Neuron (in vitro differentiated cells): ENCODE measurements at regions not wholly inside any gene's neighbourhood (a gene's known extent, or its start where the extent isn't known, plus 50 kb on each side); places are given as distances from the start of the nearest gene placed in this dataset.

ENCODE experiments used
- H2AFZ ChIP-seq: one replicate; pipeline ENCODE4 v1.6.1; 2013; ENCODE audit warnings: low read depth, mild to moderate bottlenecking, inconsistent platforms, low read length, moderate library complexity
- H3K27me3 ChIP-seq: one replicate; pipeline ENCODE4 v1.6.1; 2013; ENCODE audit warnings: low read length; ENCODE audit not compliant: insufficient read depth
- H3K36me3 ChIP-seq: one replicate; pipeline ENCODE4 v1.6.1; 2013; ENCODE audit warnings: low read length; ENCODE audit not compliant: insufficient read depth
- H3K4me1 ChIP-seq: one replicate; pipeline ENCODE4 v1.6.1; 2013; ENCODE audit warnings: low read length; ENCODE audit not compliant: insufficient read depth
- H3K4me3 ChIP-seq: 2 replicates; pipeline ENCODE4 v1.5.1; 2013; ENCODE audit warnings: mild to moderate bottlenecking, low read length, moderate library complexity
- H3K9me3 ChIP-seq: one replicate; pipeline ENCODE4 v1.6.1; 2013; ENCODE audit warnings: low read length

DNA sequence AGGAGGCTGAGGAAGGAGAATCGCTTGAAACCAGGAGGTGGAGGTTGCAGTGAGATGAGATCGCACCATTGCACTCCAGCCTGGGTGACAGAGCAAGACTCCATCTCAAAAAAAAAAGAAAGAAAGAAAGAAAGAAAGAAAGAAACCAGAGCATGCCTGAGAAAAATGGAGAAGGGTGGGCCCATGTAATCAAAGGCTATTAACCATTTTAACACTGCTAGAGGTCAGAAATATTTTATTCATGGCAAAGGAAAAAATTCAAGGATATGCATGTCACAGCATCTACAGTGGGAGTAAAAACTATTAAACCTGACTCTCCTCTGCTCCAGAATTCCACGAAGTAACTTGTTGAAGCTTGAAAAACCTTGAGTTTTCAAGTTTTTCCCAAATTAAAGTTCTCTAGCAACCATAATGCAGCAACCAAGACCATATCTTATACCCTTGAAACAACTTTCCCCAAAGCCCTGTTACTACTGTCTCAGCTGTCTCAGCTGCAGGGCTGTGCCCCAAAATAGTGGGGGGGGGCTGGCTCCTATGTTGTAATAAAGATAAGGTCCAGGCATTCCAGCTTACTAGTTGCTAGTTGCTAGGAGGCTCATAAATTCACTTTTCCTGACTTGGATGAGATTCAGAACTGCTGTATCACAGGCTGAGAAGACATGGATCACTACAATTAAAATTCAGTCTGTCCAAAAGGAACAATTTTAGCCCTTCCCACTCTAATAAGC lies 112.9 kb upstream of the SOD1 start:
- Histone ChIP-seq H3K4me1 (peaks cover 7% of the 10 kb centered on the region), H3K4me3 (no peak overlapping the region), H3K36me3 (no peaks in the 10 kb centered on the region), H2AFZ (no peak overlapping the region), H3K9me3 (no peaks in the 10 kb centered on the region), H3K27me3 (no peaks in the 10 kb centered on the region)

- Histone ChIP-seq H3K4me1 (peaks cover 7% of the 10 kb centered on the region), H3K36me3 (no peaks in the 10 kb centered on the region), H3K27me3 (no peaks in the 10 kb centered on the region), H3K9me3 (no peaks in the 10 kb centered on the region), H2AFZ (no peak overlapping the region), H3K4me3 (no peak overlapping the region)
Measured at GRCh38 chr21:31545036-31545435, 114.5 kb upstream of the SOD1 start.

GRCh38 chr21:31543191-31543590 lies 116.3 kb upstream of the SOD1 start:
- Histone ChIP-seq H3K4me3 (no peak overlapping the region), H3K4me1 (peaks cover 7% of the 10 kb centered on the region), H3K9me3 (no peaks in the 10 kb centered on the region), H3K36me3 (no peaks in the 10 kb centered on the region), H3K27me3 (no peaks in the 10 kb centered on the region), H2AFZ (no peak overlapping the region)

DNA sequence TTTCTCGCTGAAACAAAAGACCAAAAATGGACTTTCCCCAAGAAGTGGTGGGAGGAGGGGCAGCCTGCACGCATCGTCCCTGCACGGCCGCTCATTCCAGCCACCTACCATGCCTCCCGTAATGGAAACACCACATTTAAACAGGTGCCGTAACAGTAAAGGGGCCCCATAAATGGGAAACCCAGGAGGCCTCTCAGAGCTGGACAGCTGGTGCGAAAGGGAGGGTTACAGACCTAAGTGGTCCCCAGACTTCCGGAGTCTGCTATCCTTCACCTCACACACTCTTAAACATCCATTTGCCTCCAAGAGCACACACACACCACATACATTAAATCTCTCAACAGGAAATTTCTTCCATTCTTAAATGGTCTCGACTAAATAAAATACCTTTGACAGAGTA lies 120.7 kb upstream of the SOD1 start:
- Histone ChIP-seq H3K4me1 (no peaks in the 10 kb centered on the region), H2AFZ (no peak overlapping the region), H3K4me3 (no peak overlapping the region), H3K36me3 (no peaks in the 10 kb centered on the region), H3K9me3 (no peaks in the 10 kb centered on the region), H3K27me3 (no peaks in the 10 kb centered on the region)

GRCh38 chr21:31537872-31538576 lies 121.5 kb upstream of the SOD1 start:
- H3K4me1 ChIP-seq = no peaks in the 10 kb centered on the region
- no peaks in the 10 kb centered on the region for H3K36me3 ChIP-seq
- H3K9me3 ChIP-seq = no peaks in the 10 kb centered on the region
- H2AFZ ChIP-seq = no peak overlapping the region
- H3K4me3 ChIP-seq = no peak overlapping the region
- H3K27me3 ChIP-seq = no peaks in the 10 kb centered on the region

DNA sequence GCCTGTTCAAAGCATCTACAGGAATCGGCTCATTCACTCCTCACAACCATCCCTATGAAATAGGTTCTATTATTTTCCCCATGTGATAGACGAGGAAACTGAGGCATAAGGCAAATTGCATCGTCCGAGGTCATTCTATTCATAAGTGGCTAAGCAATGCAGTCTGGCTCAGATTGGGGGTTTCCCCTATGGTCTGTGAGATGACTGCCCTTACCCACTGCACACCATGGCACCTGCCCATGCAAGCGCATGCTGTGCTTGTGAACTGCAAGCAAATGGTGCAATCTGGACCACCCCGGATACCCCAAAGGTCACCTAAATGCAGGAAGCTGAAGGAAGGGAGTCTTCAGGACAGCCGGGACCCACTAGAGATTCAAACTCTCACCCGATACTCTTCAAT lies 123.4 kb upstream of the SOD1 start:
- Histone ChIP-seq H3K9me3 (no peaks in the 10 kb centered on the region), H3K36me3 (no peaks in the 10 kb centered on the region), H2AFZ (no peak overlapping the region), H3K27me3 (no peaks in the 10 kb centered on the region), H3K4me3 (no peak overlapping the region), H3K4me1 (peaks cover 4% of the 10 kb centered on the region)

- Histone ChIP-seq H3K4me3 (no peak overlapping the region), H2AFZ (no peak overlapping the region), H3K36me3 (no peaks in the 10 kb centered on the region), H3K4me1 (peaks cover 4% of the 10 kb centered on the region), H3K27me3 (no peaks in the 10 kb centered on the region), H3K9me3 (no peaks in the 10 kb centered on the region)
Measured at GRCh38 chr21:31531967-31532366, 127.5 kb upstream of the SOD1 start.

- Histone ChIP-seq H2AFZ (no peak overlapping the region), H3K9me3 (no peaks in the 10 kb centered on the region), H3K36me3 (no peaks in the 10 kb centered on the region), H3K4me3 (no peak overlapping the region), H3K27me3 (no peaks in the 10 kb centered on the region), H3K4me1 (peaks cover 4% of the 10 kb centered on the region)
Measured at GRCh38 chr21:31530897-31531705, 128.4 kb upstream of the SOD1 start.

GRCh38 chr21:31530364-31530763 lies 129.1 kb upstream of the SOD1 start:
- Histone ChIP-seq H3K9me3 (no peaks in the 10 kb centered on the region), H3K4me1 (peaks cover 4% of the 10 kb centered on the region), H3K36me3 (no peaks in the 10 kb centered on the region), H3K27me3 (no peaks in the 10 kb centered on the region), H2AFZ (no peak overlapping the region), H3K4me3 (no peak overlapping the region)

GRCh38 chr21:31529406-31529805 lies 130.1 kb upstream of the SOD1 start:
- H3K9me3 ChIP-seq = no peaks in the 10 kb centered on the region
- H3K27me3 ChIP-seq = no peaks in the 10 kb centered on the region
- H2AFZ ChIP-seq = no peak overlapping the region
- H3K4me3 ChIP-seq = no peak overlapping the region
- peaks cover 4% of the 10 kb centered on the region for H3K4me1 ChIP-seq
- no peaks in the 10 kb centered on the region for H3K36me3 ChIP-seq

GRCh38 chr21:31526040-31526439 lies 133.5 kb upstream of the SOD1 start:
- H2AFZ ChIP-seq = no peak overlapping the region
- no peaks in the 10 kb centered on the region for H3K27me3 ChIP-seq
- no peaks in the 10 kb centered on the region for H3K4me1 ChIP-seq
- no peak overlapping the region for H3K4me3 ChIP-seq
- no peaks in the 10 kb centered on the region for H3K36me3 ChIP-seq
- no peaks in the 10 kb centered on the region for H3K9me3 ChIP-seq

DNA sequence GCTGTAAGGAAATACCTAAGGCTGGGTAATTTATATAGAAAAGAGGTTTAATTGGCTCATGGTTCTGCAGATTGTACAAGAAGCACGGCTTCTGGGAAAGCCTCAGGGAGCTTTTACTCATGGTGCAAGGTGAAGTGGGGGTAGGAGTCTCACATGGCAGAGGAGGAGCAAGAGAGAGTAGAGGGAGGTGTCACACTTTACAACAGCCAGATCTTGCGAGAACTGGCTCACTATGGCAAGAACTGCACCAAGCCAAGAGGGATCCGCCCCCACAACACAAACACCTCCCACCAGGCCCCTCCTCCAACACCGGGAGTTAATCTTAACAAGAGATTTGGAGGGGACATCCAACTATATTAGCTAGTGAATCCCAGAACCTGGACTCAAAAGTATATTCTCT lies 135.4 kb upstream of the SOD1 start:
- H3K4me3 ChIP-seq = no peak overlapping the region
- H3K9me3 ChIP-seq = no peaks in the 10 kb centered on the region
- no peaks in the 10 kb centered on the region for H3K27me3 ChIP-seq
- H3K4me1 ChIP-seq = no peaks in the 10 kb centered on the region
- H2AFZ ChIP-seq = no peak overlapping the region
- no peaks in the 10 kb centered on the region for H3K36me3 ChIP-seq

DNA sequence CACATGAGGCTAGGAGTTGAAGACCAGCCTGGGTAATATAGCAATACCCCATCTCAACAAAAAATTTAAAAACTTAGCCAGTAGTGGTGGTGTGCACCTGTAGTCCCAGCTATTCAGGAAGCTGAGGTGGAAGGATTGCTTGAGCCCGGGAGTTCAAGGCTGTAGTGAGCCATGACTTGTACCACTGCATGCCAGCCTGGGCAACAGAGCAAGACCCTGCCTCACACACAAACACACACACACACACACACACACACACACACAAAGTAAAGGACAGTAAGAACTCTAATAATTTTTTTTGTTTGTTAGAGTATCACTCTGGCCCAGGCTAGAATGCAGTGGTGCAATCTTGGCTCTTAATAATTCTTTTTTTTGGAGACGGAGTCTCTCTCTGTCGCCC lies 138.0 kb upstream of the SOD1 start:
- H2AFZ ChIP-seq = no peak overlapping the region
- no peaks in the 10 kb centered on the region for H3K9me3 ChIP-seq
- no peak overlapping the region for H3K4me3 ChIP-seq
- no peaks in the 10 kb centered on the region for H3K36me3 ChIP-seq
- no peaks in the 10 kb centered on the region for H3K4me1 ChIP-seq
- H3K27me3 ChIP-seq = no peaks in the 10 kb centered on the region
